NT2/D1 (cell line): ENCODE measurements at regions not wholly inside any gene's neighbourhood (a gene's known extent, or its start where the extent isn't known, plus 50 kb on each side); places are given as distances from the start of the nearest gene placed in this dataset.

ENCODE experiments used
- DNase-seq: peaks from one replicate; pipeline ENCODE4 v3.0.0-alpha.2; 2011; ENCODE audit warnings: low read depth, low spot score
- H3K27me3 ChIP-seq: 2 replicates; pipeline ENCODE4 v1.6.0; 2011; ENCODE audit warnings: mild to moderate bottlenecking; ENCODE audit not compliant: insufficient read length, insufficient read depth
- H3K36me3 ChIP-seq: 2 replicates; pipeline ENCODE4 v1.6.1; 2011; ENCODE audit warnings: mild to moderate bottlenecking, low read length, mixed read lengths; ENCODE audit not compliant: insufficient read depth, insufficient read length
- H3K4me1 ChIP-seq: 2 replicates; pipeline ENCODE4 v1.5.1; 2011; ENCODE audit not compliant: insufficient read depth, insufficient read length
- H3K4me3 ChIP-seq: 2 replicates; pipeline ENCODE4 v1.5.1; 2011; ENCODE audit warnings: low read depth; ENCODE audit not compliant: insufficient read length
- H3K9ac ChIP-seq: 2 replicates; pipeline ENCODE4 v1.6.0; 2011; ENCODE audit warnings: low read depth; ENCODE audit not compliant: insufficient read length
- H3K9me3 ChIP-seq: 2 replicates; pipeline ENCODE4 v1.5.1; 2011; ENCODE audit warnings: mild to moderate bottlenecking, low read length; ENCODE audit not compliant: insufficient read depth
- SUZ12 ChIP-seq: IDR thresholded peaks from 2 replicates; pipeline ENCODE4 v1.6.1; 2011; ENCODE audit not compliant: insufficient read length, insufficient read depth; ENCODE audit errors: extremely low read depth
- YY1 ChIP-seq: IDR thresholded peaks from 2 replicates; pipeline ENCODE4 v1.6.1; 2011; ENCODE audit not compliant: insufficient read length, insufficient read depth
- ZNF274 ChIP-seq: IDR thresholded peaks from 2 replicates; pipeline ENCODE4 v1.6.1; 2011; ENCODE audit warnings: mild to moderate bottlenecking, low read depth, low read length

DNA sequence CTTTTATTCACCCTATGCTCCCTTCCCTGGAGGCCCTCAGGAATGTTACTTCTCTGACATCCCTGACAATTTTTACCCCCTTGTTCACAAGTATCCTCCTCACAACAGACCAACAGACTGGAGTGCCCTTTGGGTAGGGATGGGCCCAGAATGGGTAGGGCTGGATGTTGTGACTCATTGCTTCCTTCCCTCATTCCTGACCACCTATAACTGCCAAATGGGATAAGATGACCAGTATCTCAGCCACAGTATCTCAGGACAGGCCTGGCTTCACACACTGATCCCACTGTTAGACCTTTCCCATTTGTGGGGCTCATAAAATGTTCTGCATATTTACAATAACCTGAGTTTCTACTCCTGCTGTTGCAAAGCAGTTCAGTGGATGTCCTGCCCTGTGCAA is 223.0 kb upstream of the LRFN2 start:
- Histone ChIP-seq H3K36me3 (no peaks in the 10 kb centered on the region), H3K4me1 (no peaks in the 10 kb centered on the region), H3K4me3 (no peak overlapping the region), H3K9me3 (no peaks in the 10 kb centered on the region), H3K9ac (no peak overlapping the region), H3K27me3 (no peaks in the 10 kb centered on the region)
- TF ChIP-seq YY1 (no peak), SUZ12 (no peak), ZNF274 (no peak)
- no peak for DNase-seq

DNA sequence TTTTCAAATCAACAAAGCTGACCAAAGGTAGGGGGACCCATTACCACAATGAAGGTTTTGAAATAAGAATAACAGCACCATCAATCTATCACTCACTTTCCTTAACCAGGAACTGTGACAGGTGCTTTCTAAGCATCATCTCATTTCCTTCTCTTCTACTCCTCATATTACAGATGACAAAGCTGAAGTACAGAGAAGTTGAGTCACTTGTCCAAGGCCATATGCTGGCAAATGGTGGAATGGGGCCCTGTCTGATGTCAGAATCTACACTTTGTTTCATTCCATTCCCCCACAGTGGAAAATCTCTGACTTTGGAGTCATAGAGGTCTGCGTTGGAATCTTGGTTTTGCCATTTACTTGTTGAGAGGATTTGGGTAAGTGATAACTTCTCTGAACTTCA is 222.5 kb upstream of the LRFN2 start:
- Histone ChIP-seq H3K9ac (no peak overlapping the region), H3K27me3 (no peaks in the 10 kb centered on the region)
- DNase-seq = no peak

DNA sequence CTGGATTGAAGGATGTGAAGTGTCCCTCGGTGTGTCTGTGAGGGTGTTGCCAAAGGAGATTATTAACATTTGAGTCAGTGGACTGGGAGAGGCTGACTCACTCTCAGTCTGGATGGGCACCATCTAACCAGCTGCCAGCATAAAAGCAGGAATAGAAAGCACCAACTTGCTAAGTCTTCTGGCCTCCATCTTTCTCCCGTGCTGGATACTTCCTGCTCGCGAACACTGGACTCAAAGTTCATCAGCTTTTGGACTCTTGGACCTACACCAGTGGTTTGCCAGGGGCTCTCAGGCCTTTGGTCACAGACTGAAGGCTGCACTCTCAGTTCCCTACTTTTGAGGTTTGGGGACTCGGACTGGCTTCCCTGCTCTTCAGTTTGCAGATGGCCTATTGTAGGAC is 220.3 kb upstream of the LRFN2 start:
- Histone ChIP-seq H3K4me1 (no peaks in the 10 kb centered on the region), H3K9me3 (no peaks in the 10 kb centered on the region), H3K36me3 (no peaks in the 10 kb centered on the region), H3K4me3 (no peak overlapping the region), H3K9ac (no peak overlapping the region), H3K27me3 (no peaks in the 10 kb centered on the region)
- TF ChIP-seq SUZ12 (no peak), YY1 (no peak), ZNF274 (no peak)
- DNase-seq = no peak

More for the DNA sequence above, 222.5 kb upstream of the LRFN2 start:
- H3K4me1 ChIP-seq = no peaks in the 10 kb centered on the region
- H3K36me3 ChIP-seq = no peaks in the 10 kb centered on the region
- H3K9me3 ChIP-seq = no peaks in the 10 kb centered on the region
- no peak for TF ChIP-seq ZNF274
- TF ChIP-seq YY1 = no peak
- no peak for TF ChIP-seq SUZ12
- no peak overlapping the region for H3K4me3 ChIP-seq

DNA sequence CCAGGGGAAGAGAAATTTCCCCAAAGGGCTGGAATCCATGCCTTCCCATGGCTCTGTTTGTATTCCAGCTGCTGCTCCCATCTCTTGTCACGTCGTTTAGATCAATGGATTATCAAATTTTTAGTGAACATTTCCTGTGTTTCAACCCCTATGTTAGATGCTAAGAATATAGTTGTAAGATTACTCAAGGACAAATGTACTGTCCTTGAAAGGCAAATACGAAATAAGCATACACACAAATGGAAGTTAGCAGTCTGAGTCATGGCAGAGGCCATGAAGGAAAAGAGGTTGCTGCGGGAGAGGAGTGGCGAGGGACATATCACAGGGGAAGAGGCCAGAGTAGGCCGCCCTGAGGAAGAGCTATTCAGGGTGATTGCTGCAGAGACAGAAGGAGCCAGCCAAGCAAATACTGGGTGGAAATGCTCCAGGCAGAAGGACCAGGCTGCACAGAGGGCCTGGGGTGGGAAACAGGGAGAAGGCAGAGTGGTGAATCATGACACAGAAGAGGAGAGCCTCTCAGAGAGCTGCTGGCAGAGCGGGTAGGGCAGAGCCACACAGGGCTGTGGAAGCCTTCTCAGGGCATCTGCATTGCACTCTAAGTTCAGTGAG is 219.2 kb upstream of the LRFN2 start:
- Histone ChIP-seq H3K36me3 (no peaks in the 10 kb centered on the region), H3K4me3 (no peak overlapping the region), H3K4me1 (no peaks in the 10 kb centered on the region), H3K9me3 (no peaks in the 10 kb centered on the region), H3K27me3 (no peaks in the 10 kb centered on the region), H3K9ac (no peak overlapping the region)
- no peak for DNase-seq
- no peak for TF ChIP-seq SUZ12
- TF ChIP-seq ZNF274 = no peak
- TF ChIP-seq YY1 = no peak

DNA sequence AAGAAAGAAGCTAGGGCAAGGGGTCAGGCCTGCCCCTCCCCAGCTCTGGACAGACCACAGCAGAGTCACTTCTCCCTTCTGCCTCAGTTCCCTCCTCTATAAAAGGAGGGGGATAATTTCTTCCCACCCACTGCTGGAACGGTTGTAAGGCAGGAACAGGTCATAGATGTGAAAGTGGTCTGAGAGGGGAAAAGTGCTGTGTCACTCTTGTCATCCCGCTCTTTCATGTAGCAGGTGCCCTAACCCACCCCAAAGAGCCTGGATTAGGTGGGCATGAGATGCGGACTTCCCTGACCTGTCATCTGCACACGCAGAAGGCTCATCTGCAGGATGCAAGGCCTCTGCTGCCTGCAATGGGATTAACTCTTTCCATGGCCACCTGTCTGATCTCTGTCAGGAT is 218.2 kb upstream of the LRFN2 start:
- no peaks in the 10 kb centered on the region for H3K4me1 ChIP-seq
- no peaks in the 10 kb centered on the region for H3K27me3 ChIP-seq
- DNase-seq = no peak
- H3K4me3 ChIP-seq = no peak overlapping the region
- no peak overlapping the region for H3K9ac ChIP-seq
- no peaks in the 10 kb centered on the region for H3K36me3 ChIP-seq
- TF ChIP-seq YY1 (no peak), SUZ12 (no peak), ZNF274 (no peak)
- no peaks in the 10 kb centered on the region for H3K9me3 ChIP-seq

DNA sequence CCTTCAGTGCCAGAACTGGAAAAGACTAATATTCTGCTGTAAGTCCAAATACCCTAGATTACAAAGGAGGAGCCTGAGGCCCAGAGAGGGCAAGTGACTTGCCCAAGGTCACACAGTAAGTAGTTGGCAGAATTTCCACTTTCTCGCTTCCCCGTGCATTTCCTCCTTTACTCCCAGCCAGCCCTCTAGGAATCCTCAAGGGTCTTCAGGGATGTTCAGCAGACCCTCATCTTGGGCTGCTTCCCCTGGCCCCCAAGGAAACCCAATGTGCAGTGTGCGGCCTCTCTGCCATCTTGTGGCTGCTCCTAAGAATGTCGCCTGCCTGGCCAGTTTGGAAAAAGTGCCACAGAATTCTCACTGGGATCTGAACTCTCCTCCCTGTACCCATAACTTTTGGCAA is 217.7 kb upstream of the LRFN2 start:
- TF ChIP-seq ZNF274 (no peak), SUZ12 (no peak), YY1 (no peak)
- H3K9me3 ChIP-seq = no peaks in the 10 kb centered on the region
- no peak overlapping the region for H3K4me3 ChIP-seq
- DNase-seq = no peak
- no peaks in the 10 kb centered on the region for H3K4me1 ChIP-seq
- no peaks in the 10 kb centered on the region for H3K36me3 ChIP-seq
- no peak overlapping the region for H3K9ac ChIP-seq
- no peaks in the 10 kb centered on the region for H3K27me3 ChIP-seq

DNA sequence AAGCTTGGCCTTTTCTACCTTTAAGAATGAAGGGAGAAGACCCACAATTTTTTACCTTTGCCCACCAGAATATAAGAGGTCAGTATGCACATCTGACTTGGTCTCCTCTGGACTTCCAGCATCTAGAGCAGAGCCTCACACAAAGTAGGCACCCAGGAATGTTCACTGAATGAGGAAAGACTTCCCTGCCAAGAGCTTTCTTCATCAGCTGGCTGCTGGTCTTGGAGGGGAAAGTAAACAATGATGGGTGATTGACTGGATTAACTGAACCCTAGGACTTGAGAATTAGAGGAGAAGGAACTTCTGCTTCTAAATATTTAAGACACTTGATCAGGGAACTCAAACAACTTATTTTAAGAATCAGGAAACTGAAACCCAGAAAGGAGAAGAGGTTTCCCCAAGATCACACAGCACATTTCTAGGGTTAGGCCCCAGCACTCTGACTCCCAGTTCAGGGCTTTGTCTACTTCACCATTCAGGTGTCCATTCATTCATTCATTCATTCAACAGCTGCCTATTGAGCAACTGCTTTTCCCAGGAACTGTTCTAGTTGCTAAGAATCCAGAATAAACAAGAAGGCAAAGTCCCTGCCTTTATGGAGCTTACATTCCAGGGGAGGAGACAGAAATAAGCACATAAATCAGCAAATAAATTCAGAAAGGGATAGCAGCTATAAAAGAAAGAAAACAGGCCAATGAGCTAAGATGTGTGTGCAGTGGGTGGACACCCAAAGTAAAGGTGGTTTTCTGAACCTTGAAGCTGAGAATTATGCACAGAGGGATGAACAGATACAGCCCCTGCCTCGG is 216.9 kb upstream of the LRFN2 start:
- no peaks in the 10 kb centered on the region for H3K4me1 ChIP-seq
- peaks cover 5% of the 10 kb centered on the region for H3K27me3 ChIP-seq
- no peak for DNase-seq
- H3K36me3 ChIP-seq = no peaks in the 10 kb centered on the region
- no peak overlapping the region for H3K9ac ChIP-seq
- no peak for TF ChIP-seq YY1
- TF ChIP-seq SUZ12 = no peak
- no peak for TF ChIP-seq ZNF274
- no peaks in the 10 kb centered on the region for H3K9me3 ChIP-seq
- H3K4me3 ChIP-seq = no peak overlapping the region
